ENCODE measurements at regions not wholly inside any gene's neighbourhood (a gene's known extent, or its start where the extent isn't known, plus 50 kb on each side); places are given as distances from the start of the nearest gene placed in this dataset.

DNA sequence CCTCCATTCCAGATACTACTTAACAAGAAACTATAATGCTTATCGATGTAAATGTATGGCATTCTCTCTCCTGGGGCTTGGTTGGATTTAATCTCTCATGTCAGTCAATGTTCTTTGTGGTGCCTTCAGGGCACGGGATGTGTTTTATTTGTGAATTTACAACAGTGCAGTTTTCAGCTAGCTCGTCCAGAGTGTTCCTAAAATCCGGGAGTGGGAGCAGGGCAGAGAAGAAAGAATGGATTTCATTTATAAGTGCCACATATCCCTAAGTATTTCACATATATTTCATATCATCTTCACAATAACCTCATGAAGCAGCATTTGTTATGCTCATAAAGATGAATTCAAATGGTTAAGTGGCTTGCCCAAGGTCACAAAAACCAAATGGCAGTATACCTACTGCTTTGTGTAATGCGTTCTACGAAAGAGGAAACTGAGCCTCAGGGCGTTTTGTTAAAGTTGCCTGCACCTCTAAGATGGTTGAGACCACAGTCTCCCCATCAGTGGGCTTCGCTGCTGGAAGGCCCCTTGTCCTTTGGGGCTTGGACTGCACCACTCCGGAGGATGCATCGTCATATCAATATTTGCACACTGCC is 134.7 kb upstream of the MGAT5 start:
- TF ChIP-seq CTCF (IDR thresholded peaks at IDR 0.05) = no peak
- no peak for TF ChIP-seq EZH2 (IDR thresholded peaks at IDR 0.05; ENCODE audit: borderline replicate concordance, insufficient read depth, low read depth, low read length, poor library complexity, severe bottlenecking)
